Chondrocyte (in vitro differentiated cells): ENCODE measurements at regions not wholly inside any gene's neighbourhood (a gene's known extent, or its start where the extent isn't known, plus 50 kb on each side); places are given as distances from the start of the nearest gene placed in this dataset.

Source experiments
- DNase-seq: peaks from one replicate; pipeline ENCODE4 v3.0.0; 2021; ENCODE audit warnings: mixed read lengths, low spot score
- H3K27ac Mint-ChIP-seq: one replicate; pipeline ENCODE4 v1.8.0; 2021; ENCODE audit warnings: mild to moderate bottlenecking, moderate library complexity, mixed read lengths; ENCODE audit not compliant: unreplicated experiment
- H3K27me3 Mint-ChIP-seq: 2 replicates; pipeline ENCODE4 v1.8.0; 2021; ENCODE audit warnings: low read depth, mixed read lengths
- H3K36me3 Mint-ChIP-seq: 2 replicates; pipeline ENCODE4 v1.8.0; 2021; ENCODE audit warnings: low read depth, mixed read lengths
- H3K4me1 Mint-ChIP-seq: 2 replicates; pipeline ENCODE4 v1.8.0; 2021; ENCODE audit warnings: low read depth, mild to moderate bottlenecking, mixed read lengths
- H3K4me3 Mint-ChIP-seq: one replicate; pipeline ENCODE4 v1.8.0; 2021; ENCODE audit warnings: mild to moderate bottlenecking, moderate library complexity, mixed read lengths; ENCODE audit not compliant: unreplicated experiment
- H3K9me3 Mint-ChIP-seq: 2 replicates; pipeline ENCODE4 v1.8.0; 2021; ENCODE audit warnings: low read depth, mixed read lengths
- CTCF ChIP-seq: fragments of 200-600 bp; sonication (generic); IDR thresholded peaks from 2 replicates; pipeline ENCODE4 v1.5.0; 2021; ENCODE audit warnings: antibody characterized with exemption, mild to moderate bottlenecking, moderate library complexity

- no peak overlapping the region for H3K4me3 Mint-ChIP-seq
- no peak for TF ChIP-seq CTCF
- H3K27ac Mint-ChIP-seq = no peak overlapping the region
- peaks cover 8% of the 10 kb centered on the region for H3K4me1 Mint-ChIP-seq
- peaks cover 2% of the 10 kb centered on the region for H3K36me3 Mint-ChIP-seq
- no peak for DNase-seq
- no peaks in the 10 kb centered on the region for H3K27me3 Mint-ChIP-seq
- no peaks in the 10 kb centered on the region for H3K9me3 Mint-ChIP-seq
These were observed 157.7 kb downstream of the CEP135 start for GRCh38 chr4:56106180-56107147.

- Mint-ChIP-seq H3K27me3 (no peaks in the 10 kb centered on the region), H3K27ac (no peak overlapping the region), H3K36me3 (no peaks in the 10 kb centered on the region), H3K4me3 (no peak overlapping the region), H3K9me3 (no peaks in the 10 kb centered on the region), H3K4me1 (peaks cover 15% of the 10 kb centered on the region)
- TF ChIP-seq CTCF = no peak
- no peak for DNase-seq
These were observed 155.4 kb downstream of the CEP135 start for GRCh38 chr4:56104188-56104587.

DNA sequence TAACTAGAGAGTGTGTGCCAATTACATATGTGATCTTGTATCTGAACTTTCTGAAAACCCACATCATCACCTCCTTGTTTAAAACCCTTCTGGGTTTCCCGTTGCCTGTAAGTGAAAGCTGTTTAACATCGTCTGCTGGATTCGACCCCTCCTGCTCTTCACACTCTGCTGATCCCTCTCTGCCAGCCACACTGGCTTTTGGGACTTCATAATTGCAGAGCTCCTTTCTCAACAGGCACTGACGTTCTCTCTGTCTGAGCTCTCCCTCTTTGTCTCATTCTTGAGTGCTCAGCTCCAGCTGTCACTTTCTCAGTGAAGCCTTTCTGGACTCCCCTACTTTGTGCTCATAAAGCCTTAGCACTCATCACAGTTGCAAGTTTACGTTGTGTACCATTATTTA, 153.9 kb downstream of the CEP135 start:
- Mint-ChIP-seq H3K9me3 (no peaks in the 10 kb centered on the region), H3K36me3 (no peaks in the 10 kb centered on the region), H3K27me3 (no peaks in the 10 kb centered on the region), H3K27ac (no peak overlapping the region), H3K4me1 (peaks cover 16% of the 10 kb centered on the region), H3K4me3 (no peak overlapping the region)
- no peak for DNase-seq
- TF ChIP-seq CTCF = no peak

DNA sequence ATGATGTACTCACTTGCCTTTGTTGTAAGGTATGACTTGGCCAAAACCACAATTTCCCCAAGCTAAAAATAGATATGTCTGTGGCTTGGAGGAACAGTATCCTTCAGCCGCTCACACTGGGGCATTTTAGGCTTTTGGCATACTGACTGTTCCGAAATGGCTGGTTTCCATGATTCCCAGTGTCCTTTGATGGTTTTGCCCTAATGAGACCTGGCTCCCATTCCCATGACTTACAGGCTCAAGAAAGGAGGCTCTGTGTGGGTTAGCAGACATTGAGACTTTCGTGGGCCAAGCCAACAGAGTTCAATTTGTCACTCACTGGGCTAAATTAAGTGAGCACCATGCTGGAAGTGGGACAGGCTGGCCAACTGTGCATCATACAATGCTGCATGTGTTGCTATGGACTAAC, 150.6 kb downstream of the CEP135 start:
- H3K27ac Mint-ChIP-seq = no peak overlapping the region
- no peak for DNase-seq
- peaks cover 7% of the 10 kb centered on the region for H3K4me1 Mint-ChIP-seq
- H3K36me3 Mint-ChIP-seq = no peaks in the 10 kb centered on the region
- H3K27me3 Mint-ChIP-seq = no peaks in the 10 kb centered on the region
- no peak overlapping the region for H3K4me3 Mint-ChIP-seq
- no peak for TF ChIP-seq CTCF
- no peaks in the 10 kb centered on the region for H3K9me3 Mint-ChIP-seq

DNA sequence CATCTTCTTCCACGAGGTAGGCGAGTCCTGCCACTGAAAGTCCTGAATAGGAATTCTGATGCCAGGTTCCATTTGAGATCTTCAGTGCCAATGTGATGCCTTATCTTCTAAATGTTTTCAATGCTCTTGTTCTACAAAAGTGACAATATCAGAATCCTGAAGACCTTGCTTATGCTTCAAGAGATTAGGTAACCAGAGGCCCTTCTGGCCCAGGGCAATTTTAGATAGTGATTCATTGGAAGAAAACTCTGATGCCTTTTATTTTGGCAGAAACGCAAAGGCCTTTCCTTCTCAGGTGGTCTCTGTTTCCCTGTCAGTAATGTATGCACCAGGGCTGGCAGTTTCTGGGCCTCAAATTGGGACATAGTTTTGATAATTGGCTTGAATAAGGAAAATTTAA, 144.8 kb downstream of the CEP135 start:
- Mint-ChIP-seq H3K4me3 (no peak overlapping the region), H3K27ac (no peak overlapping the region)

More for the DNA sequence above, 144.8 kb downstream of the CEP135 start:
- no peaks in the 10 kb centered on the region for H3K36me3 Mint-ChIP-seq
- no peaks in the 10 kb centered on the region for H3K9me3 Mint-ChIP-seq
- no peak for DNase-seq
- TF ChIP-seq CTCF = no peak
- no peaks in the 10 kb centered on the region for H3K27me3 Mint-ChIP-seq
- no peaks in the 10 kb centered on the region for H3K4me1 Mint-ChIP-seq
